WTC11 (cell line): ENCODE measurements at regions not wholly inside any gene's neighbourhood (a gene's known extent, or its start where the extent isn't known, plus 50 kb on each side); places are given as distances from the start of the nearest gene placed in this dataset.

Experiments used
- ATAC-seq: fragments of 200-7000 bp; cut with Tn5 transposase; 2 replicates; pipeline ENCODE4 v1.10.0; 2021; ENCODE audit warnings: mild to moderate bottlenecking, moderate library complexity
- CTCF ChIA-PET: fragments of 300-600 bp; sonication (Branson Sonifier 250); formaldehyde crosslinking; loops from one replicate; lab custom pipeline; 2021; ENCODE audit warnings: antibody characterized with exemption; lab: Charles Lee
- POLR2A ChIA-PET: fragments of 350-600 bp; sonication (Branson Sonifier 250); formaldehyde crosslinking; loops from one replicate; lab custom pipeline; 2021; ENCODE audit warnings: antibody characterized with exemption; lab: Charles Lee
- DNase-seq: peaks from one replicate; pipeline ENCODE4 v3.0.0; 2021; ENCODE audit warnings: low spot score
- H3K27ac Mint-ChIP-seq: 2 replicates; pipeline ENCODE4 v1.8.0; 2021; ENCODE audit warnings: mixed read lengths
- H3K27me3 Mint-ChIP-seq: 2 replicates; pipeline ENCODE4 v1.8.0; 2021; ENCODE audit warnings: low read depth, mild to moderate bottlenecking, moderate library complexity, mixed read lengths
- H3K36me3 Mint-ChIP-seq: 2 replicates; pipeline ENCODE4 v1.8.0; 2021; ENCODE audit warnings: mixed read lengths
- H3K4me1 Mint-ChIP-seq: 2 replicates; pipeline ENCODE4 v1.8.0; 2022; ENCODE audit warnings: mixed read lengths
- H3K4me3 Mint-ChIP-seq: 2 replicates; pipeline ENCODE4 v1.8.0; 2021; ENCODE audit warnings: mild to moderate bottlenecking, moderate library complexity, mixed read lengths
- H3K9me3 Mint-ChIP-seq: 2 replicates; pipeline ENCODE4 v1.8.0; 2021; ENCODE audit warnings: mixed read lengths
- ATF1 ChIP-seq: sonication (generic); formaldehyde crosslinking; IDR thresholded peaks from 2 replicates; pipeline ENCODE4 v1.8.1; 2023; ENCODE audit warnings: mild to moderate bottlenecking, moderate library complexity, missing genetic modification reagents
- E2F5 ChIP-seq: sonication (generic); formaldehyde crosslinking; IDR thresholded peaks from 2 replicates; pipeline ENCODE4 v1.8.1; 2022; ENCODE audit warnings: mild to moderate bottlenecking, moderate library complexity, missing genetic modification reagents
- FOXJ3 ChIP-seq: sonication (generic); formaldehyde crosslinking; IDR thresholded peaks from 2 replicates; pipeline ENCODE4 v1.9.0; 2021; ENCODE audit warnings: missing genetic modification reagents, mild to moderate bottlenecking, borderline replicate concordance
- GABPB1 ChIP-seq: sonication (generic); formaldehyde crosslinking; IDR thresholded peaks from 2 replicates; pipeline ENCODE4 v1.8.1; 2023; ENCODE audit warnings: mild to moderate bottlenecking, missing genetic modification reagents
- HMGXB4 ChIP-seq: sonication (generic); formaldehyde crosslinking; IDR thresholded peaks from 2 replicates; pipeline ENCODE4 v1.8.1; 2023; ENCODE audit warnings: mild to moderate bottlenecking, moderate library complexity, missing genetic modification reagents
- IRF2 ChIP-seq: sonication (generic); formaldehyde crosslinking; IDR thresholded peaks from 2 replicates; pipeline ENCODE4 v1.8.0; 2022; ENCODE audit warnings: low read depth, missing genetic modification reagents, borderline replicate concordance
- JAZF1 ChIP-seq: fragments of 250-450 bp; sonication (Bioruptor Pico); IDR thresholded peaks from 2 replicates; pipeline ENCODE4 v1.9.0; 2021; ENCODE audit warnings: moderate library complexity, mild to moderate bottlenecking, inconsistent platforms
- JUN ChIP-seq: sonication (generic); formaldehyde crosslinking; IDR thresholded peaks from 2 replicates; pipeline ENCODE4 v1.8.0; 2023; ENCODE audit warnings: mild to moderate bottlenecking, missing genetic modification reagents
- NFYB ChIP-seq: sonication (generic); formaldehyde crosslinking; conservative IDR thresholded peaks from 2 replicates; pipeline ENCODE4 v1.8.0; 2022; ENCODE audit warnings: low read depth, missing genetic modification reagents
- NR1H2 ChIP-seq: sonication (generic); formaldehyde crosslinking; IDR thresholded peaks from 2 replicates; pipeline ENCODE4 v1.9.0; 2021; ENCODE audit warnings: mild to moderate bottlenecking, moderate library complexity, missing genetic modification reagents
- OVOL2 ChIP-seq: fragments of 250-450 bp; sonication (Bioruptor Pico); IDR thresholded peaks from 2 replicates; pipeline ENCODE4 v1.9.0; 2021; ENCODE audit warnings: mild to moderate bottlenecking, borderline replicate concordance
- SOX15 ChIP-seq: fragments of 250-450 bp; sonication (Bioruptor Pico); IDR thresholded peaks from 2 replicates; pipeline ENCODE4 v1.9.0; 2021; ENCODE audit warnings: mild to moderate bottlenecking
- STAT6 ChIP-seq: sonication (generic); formaldehyde crosslinking; conservative IDR thresholded peaks from 2 replicates; pipeline ENCODE4 v1.8.1; 2023; ENCODE audit warnings: mild to moderate bottlenecking, low read depth, missing genetic modification reagents, moderate library complexity
- TEAD4 ChIP-seq: sonication (generic); formaldehyde crosslinking; IDR thresholded peaks from 2 replicates; pipeline ENCODE4 v1.8.0; 2022; ENCODE audit warnings: mild to moderate bottlenecking, missing genetic modification reagents
- ZBTB21 ChIP-seq: sonication (generic); formaldehyde crosslinking; IDR thresholded peaks from 2 replicates; pipeline ENCODE4 v1.8.1; 2023; ENCODE audit warnings: mild to moderate bottlenecking, missing genetic modification reagents, borderline replicate concordance
- ZNF138 ChIP-seq: sonication (generic); formaldehyde crosslinking; conservative IDR thresholded peaks from 2 replicates; pipeline ENCODE4 v1.8.1; 2022; ENCODE audit warnings: mild to moderate bottlenecking, moderate library complexity, missing genetic modification reagents
- ZNF232 ChIP-seq: sonication (generic); formaldehyde crosslinking; IDR thresholded peaks from 2 replicates; pipeline ENCODE4 v1.8.0; 2022; ENCODE audit warnings: mild to moderate bottlenecking, missing genetic modification reagents
- ZNF317 ChIP-seq: sonication (generic); formaldehyde crosslinking; IDR thresholded peaks from 2 replicates; pipeline ENCODE4 v1.8.1; 2023; ENCODE audit warnings: low read depth, mild to moderate bottlenecking, moderate library complexity, missing genetic modification reagents, borderline replicate concordance
- ZNF512 ChIP-seq: sonication (generic); formaldehyde crosslinking; IDR thresholded peaks from 2 replicates; pipeline ENCODE4 v1.8.1; 2022; ENCODE audit warnings: missing genetic modification reagents, borderline replicate concordance
- TF ChIP-seq, protein P1 (sequence below): sonication (generic); formaldehyde crosslinking; conservative IDR thresholded peaks from 2 replicates; pipeline ENCODE4 v1.8.1; 2022; ENCODE audit warnings: mild to moderate bottlenecking, missing genetic modification reagents
- TF ChIP-seq, protein P2 (sequence below): sonication (generic); formaldehyde crosslinking; IDR thresholded peaks from 2 replicates; pipeline ENCODE4 v1.8.0; 2022; ENCODE audit warnings: missing genetic modification reagents
- TF ChIP-seq, protein P3 (sequence below): sonication (generic); formaldehyde crosslinking; IDR thresholded peaks from 2 replicates; pipeline ENCODE4 v1.8.1; 2023; ENCODE audit warnings: mild to moderate bottlenecking, missing genetic modification reagents, moderate library complexity

DNA sequence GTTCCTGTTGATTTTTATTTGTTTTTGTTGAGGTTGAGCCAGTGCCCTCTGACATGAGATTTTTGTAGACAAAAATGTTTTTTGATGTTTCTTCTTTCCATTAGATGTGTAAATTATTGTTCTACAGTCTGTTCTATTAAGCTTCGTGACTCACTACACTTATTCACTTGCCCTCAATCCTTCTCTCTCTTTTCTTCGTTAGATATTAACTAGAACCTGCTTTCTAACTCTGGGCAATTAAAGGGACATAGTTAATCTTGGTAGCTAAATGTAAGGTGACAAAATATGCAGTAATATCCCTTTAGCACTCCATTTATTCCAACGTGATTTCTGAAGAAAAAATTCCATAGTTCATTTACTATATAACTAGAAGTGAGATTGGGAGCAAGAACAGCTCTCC is 333.9 kb downstream of the PDHA2 start:
- CTCF ChIA-PET, result no interaction called here
- POLR2A ChIA-PET, result no interaction called here

GRCh38 chr4:96175871-96176270 is 336.0 kb downstream of the PDHA2 start:
- DNase-seq (no peak), ATAC-seq (no peak)
- no peaks in the 10 kb centered on the region for H3K27me3 Mint-ChIP-seq
- H3K9me3 Mint-ChIP-seq, result no peaks in the 10 kb centered on the region
- H3K4me1 Mint-ChIP-seq, result no peaks in the 10 kb centered on the region
- no peaks in the 10 kb centered on the region for H3K36me3 Mint-ChIP-seq
- POLR2A ChIA-PET, result no interaction called here
- H3K27ac Mint-ChIP-seq, result no peak overlapping the region
- CTCF ChIA-PET, result no interaction called here
- TF ChIP-seq SOX15 (CRISPR knock-in tag) (no peak), JUN (CRISPR knock-in tag) (no peak), OVOL2 (CRISPR knock-in tag) (no peak), TEAD4 (CRISPR knock-in tag) (no peak), IRF2 (CRISPR knock-in tag) (no peak), HMGXB4 (CRISPR knock-in tag) (no peak), ATF1 (CRISPR knock-in tag) (no peak), E2F5 (no peak), NFYB (CRISPR knock-in tag) (no peak), ZBTB21 (CRISPR knock-in tag) (no peak)
- TF ChIP-seq, protein P1, sequence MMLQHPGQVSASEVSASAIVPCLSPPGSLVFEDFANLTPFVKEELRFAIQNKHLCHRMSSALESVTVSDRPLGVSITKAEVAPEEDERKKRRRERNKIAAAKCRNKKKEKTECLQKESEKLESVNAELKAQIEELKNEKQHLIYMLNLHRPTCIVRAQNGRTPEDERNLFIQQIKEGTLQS (CRISPR knock-in tag), result no peak
- TF ChIP-seq, protein P2, sequence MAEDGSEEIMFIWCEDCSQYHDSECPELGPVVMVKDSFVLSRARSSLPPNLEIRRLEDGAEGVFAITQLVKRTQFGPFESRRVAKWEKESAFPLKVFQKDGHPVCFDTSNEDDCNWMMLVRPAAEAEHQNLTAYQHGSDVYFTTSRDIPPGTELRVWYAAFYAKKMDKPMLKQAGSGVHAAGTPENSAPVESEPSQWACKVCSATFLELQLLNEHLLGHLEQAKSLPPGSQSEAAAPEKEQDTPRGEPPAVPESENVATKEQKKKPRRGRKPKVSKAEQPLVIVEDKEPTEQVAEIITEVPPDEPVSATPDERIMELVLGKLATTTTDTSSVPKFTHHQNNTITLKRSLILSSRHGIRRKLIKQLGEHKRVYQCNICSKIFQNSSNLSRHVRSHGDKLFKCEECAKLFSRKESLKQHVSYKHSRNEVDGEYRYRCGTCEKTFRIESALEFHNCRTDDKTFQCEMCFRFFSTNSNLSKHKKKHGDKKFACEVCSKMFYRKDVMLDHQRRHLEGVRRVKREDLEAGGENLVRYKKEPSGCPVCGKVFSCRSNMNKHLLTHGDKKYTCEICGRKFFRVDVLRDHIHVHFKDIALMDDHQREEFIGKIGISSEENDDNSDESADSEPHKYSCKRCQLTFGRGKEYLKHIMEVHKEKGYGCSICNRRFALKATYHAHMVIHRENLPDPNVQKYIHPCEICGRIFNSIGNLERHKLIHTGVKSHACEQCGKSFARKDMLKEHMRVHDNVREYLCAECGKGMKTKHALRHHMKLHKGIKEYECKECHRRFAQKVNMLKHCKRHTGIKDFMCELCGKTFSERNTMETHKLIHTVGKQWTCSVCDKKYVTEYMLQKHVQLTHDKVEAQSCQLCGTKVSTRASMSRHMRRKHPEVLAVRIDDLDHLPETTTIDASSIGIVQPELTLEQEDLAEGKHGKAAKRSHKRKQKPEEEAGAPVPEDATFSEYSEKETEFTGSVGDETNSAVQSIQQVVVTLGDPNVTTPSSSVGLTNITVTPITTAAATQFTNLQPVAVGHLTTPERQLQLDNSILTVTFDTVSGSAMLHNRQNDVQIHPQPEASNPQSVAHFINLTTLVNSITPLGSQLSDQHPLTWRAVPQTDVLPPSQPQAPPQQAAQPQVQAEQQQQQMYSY (CRISPR knock-in tag), result no peak
- no peak overlapping the region for H3K4me3 Mint-ChIP-seq

More for the DNA sequence above, 333.9 kb downstream of the PDHA2 start:
- DNase-seq (no peak), ATAC-seq (no peak)
- no peak overlapping the region for H3K4me3 Mint-ChIP-seq
- 0 out of 2 replicates have a peak, but pooled peaks cover 2% of the 10 kb centered on the region for H3K36me3 Mint-ChIP-seq
- H3K27ac Mint-ChIP-seq, result no peak overlapping the region
- no peaks in the 10 kb centered on the region for H3K27me3 Mint-ChIP-seq
- H3K4me1 Mint-ChIP-seq, result no peaks in the 10 kb centered on the region
- TF ChIP-seq GABPB1 (CRISPR knock-in tag), result no peak
- no peak for TF ChIP-seq JUN (CRISPR knock-in tag)
- TF ChIP-seq ZNF512, result no peak
- no peak for TF ChIP-seq JAZF1 (CRISPR knock-in tag)
- no peak for TF ChIP-seq ZNF317
- TF ChIP-seq, protein P3, sequence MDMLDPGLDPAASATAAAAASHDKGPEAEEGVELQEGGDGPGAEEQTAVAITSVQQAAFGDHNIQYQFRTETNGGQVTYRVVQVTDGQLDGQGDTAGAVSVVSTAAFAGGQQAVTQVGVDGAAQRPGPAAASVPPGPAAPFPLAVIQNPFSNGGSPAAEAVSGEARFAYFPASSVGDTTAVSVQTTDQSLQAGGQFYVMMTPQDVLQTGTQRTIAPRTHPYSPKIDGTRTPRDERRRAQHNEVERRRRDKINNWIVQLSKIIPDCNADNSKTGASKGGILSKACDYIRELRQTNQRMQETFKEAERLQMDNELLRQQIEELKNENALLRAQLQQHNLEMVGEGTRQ (CRISPR knock-in tag), result no peak
- TF ChIP-seq STAT6 (CRISPR knock-in tag), result no peak
- no peak for TF ChIP-seq FOXJ3
- no peak for TF ChIP-seq IRF2 (CRISPR knock-in tag)
- no peak for TF ChIP-seq OVOL2 (CRISPR knock-in tag)
- no peak for TF ChIP-seq ZBTB21 (CRISPR knock-in tag)
- TF ChIP-seq ZNF232 (CRISPR knock-in tag), result no peak
- TF ChIP-seq ZNF138 (CRISPR knock-in tag), result no peak
- TF ChIP-seq NR1H2, result no peak
- no peaks in the 10 kb centered on the region for H3K9me3 Mint-ChIP-seq
